GM18861 (cell line): ENCODE measurements at regions not wholly inside any gene's neighbourhood (a gene's known extent, or its start where the extent isn't known, plus 50 kb on each side); places are given as distances from the start of the nearest gene placed in this dataset.
"Not testable (repeated sequence)": the region's sequence is repeated elsewhere in the genome, so short reads cannot be mapped to it uniquely, and the experiment has no call there.

Experiments used
- ATAC-seq: cut with Tn5 transposase; IDR thresholded peaks from one replicate; pipeline ENCODE4 v1.9.1; 2021; ENCODE audit not compliant: unreplicated experiment

DNA sequence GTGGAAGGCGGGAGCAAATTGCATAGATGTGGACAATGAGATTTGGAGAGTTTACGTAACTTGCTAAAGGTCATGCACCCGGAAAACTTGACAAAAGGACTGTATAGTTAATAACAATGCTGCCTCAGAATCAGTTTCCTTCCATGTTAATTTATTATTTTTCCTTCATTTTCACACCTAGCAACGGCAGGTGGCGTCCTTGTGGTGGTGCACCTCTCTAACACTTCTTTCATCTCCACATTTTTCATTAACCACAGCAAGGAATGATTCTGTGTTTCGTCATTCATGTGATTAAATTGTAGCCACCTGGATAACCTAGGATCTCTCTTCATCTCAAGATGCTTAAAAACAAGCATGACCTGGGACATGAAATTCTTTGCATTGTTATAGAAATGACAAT, 2133.0 kb downstream of the NCAM2 start:
- no peak for ATAC-seq

DNA sequence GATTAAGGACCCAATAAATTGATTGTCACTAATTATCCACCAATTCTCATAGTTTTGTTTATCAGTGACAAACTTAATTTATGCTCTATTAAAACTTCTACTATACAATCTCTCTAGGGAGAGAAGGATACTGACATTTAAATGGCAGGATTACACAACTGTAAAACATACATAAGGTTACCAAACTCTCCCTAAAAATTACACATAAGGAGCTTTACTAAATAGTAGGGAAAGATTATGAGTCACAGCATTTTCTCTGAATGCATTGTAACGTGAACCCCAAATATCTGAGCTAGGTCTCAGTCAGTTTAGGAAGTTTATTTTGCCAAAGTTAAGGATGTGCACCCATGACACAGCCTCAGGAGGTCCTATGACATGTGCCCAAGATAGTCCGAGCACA, 2140.6 kb downstream of the NCAM2 start:
- ATAC-seq: no peak

GRCh38 chr21:23152130-23152529, 2153.9 kb downstream of the NCAM2 start:
- ATAC-seq: no peak

DNA sequence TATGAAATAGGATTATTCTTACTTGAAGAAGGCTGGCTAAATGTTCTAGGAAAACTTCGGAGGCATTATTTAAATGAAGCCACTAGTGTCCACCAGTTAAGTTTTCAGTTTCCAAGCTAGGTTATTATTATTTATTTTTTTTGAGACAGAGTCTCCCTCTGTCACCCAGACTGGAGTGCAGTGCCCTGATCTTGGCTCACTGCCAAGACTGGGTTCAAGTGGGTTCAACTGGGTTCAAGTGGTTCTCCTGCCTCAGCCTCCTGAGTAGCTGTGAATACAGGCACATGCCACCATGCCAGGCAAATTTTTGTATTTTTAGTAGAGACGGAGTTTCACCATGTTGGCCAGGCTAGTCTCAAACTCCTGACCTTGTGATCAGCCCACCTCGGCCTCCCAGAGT, 2155.6 kb downstream of the NCAM2 start:
- not testable (repeated sequence) for ATAC-seq

GRCh38 chr21:23155281-23155680, 2157.1 kb downstream of the NCAM2 start:
- ATAC-seq: no peak

DNA sequence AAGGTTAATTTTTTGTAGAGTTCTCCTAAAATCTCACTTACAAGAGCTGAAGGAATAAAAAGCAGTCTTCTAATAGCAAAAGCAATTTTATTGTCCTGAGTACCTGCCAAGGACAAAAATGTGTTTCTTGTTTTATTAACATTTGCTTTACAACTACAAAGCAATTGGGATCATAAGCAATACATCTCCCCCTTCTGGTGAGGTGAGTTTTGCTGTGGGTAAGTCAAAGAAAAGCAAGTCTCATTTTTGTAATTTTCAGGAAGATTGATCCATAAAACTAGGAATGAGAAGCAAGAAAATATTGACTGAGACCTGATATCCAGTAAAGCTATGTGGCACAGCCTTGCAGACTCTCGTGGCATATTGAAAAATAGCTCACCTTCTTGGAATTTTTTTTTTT, 2162.7 kb downstream of the NCAM2 start:
- ATAC-seq: no peak

GRCh38 chr21:23162198-23162946, 2164.2 kb downstream of the NCAM2 start:
- ATAC-seq: no peak
